ENCODE measurements at regions not wholly inside any gene's neighbourhood (a gene's known extent, or its start where the extent isn't known, plus 50 kb on each side); places are given as distances from the start of the nearest gene placed in this dataset.

GRCh38 chr3:147962408-147963164, 553.4 kb downstream of the ZIC1 start:
- H2AFZ ChIP-seq (ENCODE audit: control insufficient read depth, low read depth, low read length): no peak overlapping the region
- no peak overlapping the region for H3K27ac ChIP-seq (ENCODE audit: control insufficient read depth, insufficient read depth)
- ChIA-PET RAD21 (ENCODE audit: unreplicated experiment) (no interaction called here), SMC1A (ENCODE audit: uncharacterized antibody, unreplicated experiment) (interaction anchor here (0.5 to 1.7 kb wide), 7 partner anchors 8 to 529 kb away, joined by 3 to 4 read pairs (median 3); no protein-coding TSS in a partner anchor), POLR2A (no interaction called here), CTCF (interaction anchor here (1.0 to 1.6 kb wide), 6 partner anchors 16 to 328 kb away, joined by 3 to 6 read pairs (median 3); no protein-coding TSS in a partner anchor)
- in situ Hi-C loops (cut with MboI): no loop called here
- no peaks in the 10 kb centered on the region for H3K79me2 ChIP-seq (ENCODE audit: control insufficient read depth, insufficient read depth, low read length)
- no TSS peak for BruUV-seq (replicated peaks)
- no peak overlapping the region for H3K4me2 ChIP-seq (ENCODE audit: control insufficient read depth, insufficient read depth)
- no peaks in the 10 kb centered on the region for H4K20me1 ChIP-seq (ENCODE audit: control insufficient read depth, insufficient read depth)
- ATAC-seq (no peak), DNase-seq (ENCODE audit: low read depth, low spot score) (no peak), FAIRE-seq (no peak)
- H3K27me3 ChIP-seq (replicated peaks in 1 of 2; ENCODE audit: control insufficient read depth in 2 of 2, insufficient read depth in 2 of 2, low read length in 1 of 2): no peaks in the 10 kb centered on the region
- no peaks in the 10 kb centered on the region for H3K36me3 ChIP-seq (ENCODE audit: control insufficient read depth in 2 of 2, insufficient read depth in 2 of 2, low read length in 1 of 2)
- WGBS (ENCODE audit: insufficient coverage, insufficient replicate concordance, low lambda C conversion rate, missing lambda C conversion rate): 8% methylated on average over 5 of the region's 5 CpGs
- no peaks in the 10 kb centered on the region for H3K9me3 ChIP-seq (replicated peaks; ENCODE audit: control insufficient read depth, insufficient read depth, low read length)
- intact Hi-C loops (cut with micrococcal nuclease; ENCODE audit: unreplicated experiment): no loop called here
- H3K4me3 ChIP-seq: no peak overlapping the region
- H3K9ac ChIP-seq (ENCODE audit: control insufficient read depth, insufficient read depth, low read length): no peak overlapping the region
- no peaks in the 10 kb centered on the region for H3K4me1 ChIP-seq (ENCODE audit: control insufficient read depth, insufficient read depth, low read length)
- TF ChIP-seq CEBPB (IDR thresholded peaks at IDR 0.05; ENCODE audit: borderline replicate concordance in 1 of 2, low read depth in 2 of 2, low read length in 2 of 2): no peak
- no peak for TF ChIP-seq BCLAF1 (IDR thresholded peaks at IDR 0.05)
- TF ChIP-seq RCOR1 (conservative IDR thresholded peaks at IDR 0.05; ENCODE audit: low read depth, low read length): no peak
- no peak for TF ChIP-seq NFYA (IDR thresholded peaks at IDR 0.05; ENCODE audit: borderline replicate concordance, low read depth, low read length)
- no peak for TF ChIP-seq HDAC2 (IDR thresholded peaks at IDR 0.05)
- TF ChIP-seq CEBPZ (IDR thresholded peaks at IDR 0.05; ENCODE audit: low read depth, low read length): no peak
- TF ChIP-seq ASH2L (IDR thresholded peaks at IDR 0.05; ENCODE audit: borderline replicate concordance, low read depth): no peak
- no peak for TF ChIP-seq SRF (IDR thresholded peaks at IDR 0.05; ENCODE audit: low read depth in 2 of 2, low read length in 2 of 2)
- TF ChIP-seq ESRRA (IDR thresholded peaks at IDR 0.05; ENCODE audit: low read length): no peak
- TF ChIP-seq TBL1XR1 (IDR thresholded peaks at IDR 0.05; ENCODE audit: low read depth, low read length): no peak
- TF ChIP-seq ZNF274 (IDR thresholded peaks at IDR 0.05; ENCODE audit: insufficient read depth, insufficient read length): no peak
- TF ChIP-seq HDAC6 (IDR thresholded peaks at IDR 0.05; ENCODE audit: unreplicated experiment): no peak
- TF ChIP-seq IRF4 (IDR thresholded peaks at IDR 0.05; ENCODE audit: low read depth, low read length): no peak
- TF ChIP-seq PAX8 (IDR thresholded peaks at IDR 0.05): no peak
- no peak for TF ChIP-seq NFYB (IDR thresholded peaks at IDR 0.05; ENCODE audit: insufficient read depth, low read depth, low read length)
